B cell (primary cell): ENCODE measurements at regions not wholly inside any gene's neighbourhood (a gene's known extent, or its start where the extent isn't known, plus 50 kb on each side); places are given as distances from the start of the nearest gene placed in this dataset.

Experiments used
- ATAC-seq: fragments of 200-7000 bp; cut with Tn5 transposase; one replicate; pipeline ENCODE4 v1.10.0; 2021; ENCODE audit warnings: low read depth, mild to moderate bottlenecking, moderate number of reproducible peaks, moderate library complexity
- CTCF ChIA-PET: fragments of 350-600 bp; sonication (Branson Sonifier 250); formaldehyde crosslinking; loops from one replicate; lab custom pipeline; 2021; ENCODE audit warnings: antibody characterized with exemption, inconsistent platforms; lab: Charles Lee
- POLR2A ChIA-PET: fragments of 350-600 bp; sonication (Branson Sonifier 250); formaldehyde crosslinking; loops from one replicate; lab custom pipeline; 2021; ENCODE audit warnings: antibody characterized with exemption; lab: Charles Lee
- DNase-seq: peaks from one replicate; pipeline ENCODE4 v3.0.0; 2013
- H2AFZ ChIP-seq: 2 replicates; pipeline ENCODE4 v1.6.1; 2012; ENCODE audit warnings: mild to moderate bottlenecking, low read depth, low read length; ENCODE audit not compliant: insufficient read depth, poor library complexity, severe bottlenecking
- H3K27ac ChIP-seq, 2 donors: 1 replicate in 1 of 2; 2 replicates in 1 of 2; pipeline ENCODE4 v1.5.1; 2012 to 2013; ENCODE audit warnings: low read length in 2 of 2, mild to moderate bottlenecking in 2 of 2, moderate library complexity in 1 of 2
- H3K27me3 ChIP-seq, 4 experiments: fragments of 200-600 bp in 1 of 4; sonication (generic) in 1 of 4; replicated peaks in 1 of 4; 1 replicate in 2 of 4; 2 replicates in 2 of 4; pipeline versions ENCODE4 v1.6.1 to v1.7.0; 2013 to 2016; ENCODE audit warnings: low read length in 3 of 4, mild to moderate bottlenecking in 2 of 4, mixed read lengths in 1 of 4, moderate library complexity in 1 of 4; ENCODE audit not compliant: insufficient read depth in 4 of 4, control insufficient read depth in 3 of 4; ENCODE audit errors: control extremely low read depth in 1 of 4
- H3K36me3 ChIP-seq, 2 experiments: replicated peaks in 1 of 2; 1 replicate in 1 of 2; 2 replicates in 1 of 2; pipeline versions ENCODE4 v1.6.1 to v1.7.1; 2013; ENCODE audit warnings: low read length in 1 of 2; ENCODE audit not compliant: insufficient read depth in 2 of 2, control insufficient read depth in 1 of 2; ENCODE audit errors: control extremely low read depth in 1 of 2, extremely low read depth in 1 of 2
- H3K4me1 ChIP-seq, 2 donors: fragments of 200-600 bp in 1 of 2; sonication (generic) in 1 of 2; 1 replicate in 1 of 2; 2 replicates in 1 of 2; pipeline versions ENCODE4 v1.5.1 to v1.6.1; 2013 to 2017; ENCODE audit warnings: low read length in 2 of 2; ENCODE audit not compliant: control insufficient read depth in 2 of 2, insufficient read depth in 2 of 2
- H3K4me2 ChIP-seq: replicated peaks from 2 replicates; pipeline ENCODE3; 2012; ENCODE audit warnings: mild to moderate bottlenecking, low read depth, low read length; ENCODE audit not compliant: poor library complexity, severe bottlenecking
- H3K4me3 ChIP-seq, 5 experiments: fragments of 200-600 bp in 1 of 5; sonication (generic) in 1 of 5; 1 replicate in 3 of 5; 2 replicates in 2 of 5; pipeline versions ENCODE4 v1.5.1 to v1.7.0; 2011 to 2016; ENCODE audit warnings: low read length in 4 of 5, mild to moderate bottlenecking in 4 of 5, low read depth in 2 of 5, control low read depth in 1 of 5, moderate library complexity in 1 of 5; ENCODE audit not compliant: insufficient read depth in 1 of 5; ENCODE audit errors: control extremely low read depth in 1 of 5, extremely low read depth in 1 of 5
- H3K79me2 ChIP-seq: fragments of 200-600 bp; sonication (generic); one replicate; pipeline ENCODE4 v1.6.0; 2016; ENCODE audit warnings: low read length; ENCODE audit not compliant: control insufficient read depth, insufficient read depth
- H3K9ac ChIP-seq: fragments of 200-600 bp; sonication (generic); 2 replicates; pipeline ENCODE4 v1.6.1; 2017; ENCODE audit warnings: mild to moderate bottlenecking, low read length, moderate library complexity
- H3K9me3 ChIP-seq, 3 donors: one replicate each; pipeline versions ENCODE4 v1.6.1 to v1.7.1; 2013; ENCODE audit warnings: low read length in 2 of 3; ENCODE audit not compliant: control insufficient read depth in 2 of 3, insufficient read depth in 1 of 3; ENCODE audit errors: control extremely low read depth in 1 of 3
- H4K20me1 ChIP-seq: 2 replicates; pipeline ENCODE4 v1.6.0; 2012; ENCODE audit warnings: mild to moderate bottlenecking, low read length; ENCODE audit not compliant: insufficient read depth, control insufficient read depth, poor library complexity, severe bottlenecking
- H3K27ac Mint-ChIP-seq: one replicate; pipeline ENCODE4 v1.8.0; 2021; ENCODE audit warnings: mixed read lengths
- H3K27me3 Mint-ChIP-seq: one replicate; pipeline ENCODE4 v1.8.0; 2021; ENCODE audit warnings: mixed read lengths
- H3K4me1 Mint-ChIP-seq: one replicate; pipeline ENCODE4 v1.8.0; 2021; ENCODE audit warnings: mixed read lengths
- H3K4me3 Mint-ChIP-seq: one replicate; pipeline ENCODE4 v1.8.0; 2021; ENCODE audit warnings: mixed read lengths
- H3K9me3 Mint-ChIP-seq: one replicate; pipeline ENCODE4 v1.8.0; 2022; ENCODE audit warnings: mixed read lengths; ENCODE audit not compliant: insufficient read depth
- CTCF ChIP-seq: fragments of 200-600 bp; IDR thresholded peaks from one replicate; pipeline ENCODE4 v1.8.0; 2022; ENCODE audit warnings: antibody characterized with exemption, mild to moderate bottlenecking
- EZH2 ChIP-seq: IDR thresholded peaks from 2 replicates; pipeline ENCODE4 v1.6.1; 2012; ENCODE audit warnings: borderline replicate concordance, low read depth, mild to moderate bottlenecking, moderate library complexity, low read length; ENCODE audit not compliant: insufficient read depth, poor library complexity, severe bottlenecking
- WGBS: methylation state at CpG from one replicate; pipeline ENCODE4 v1.1.5; 2013; ENCODE audit warnings: missing lambda C conversion rate; ENCODE audit not compliant: insufficient coverage; 5-methylcytosine and 5-hydroxymethylcytosine counted together
- intact Hi-C: fragments of 100-400 bp; cut with micrococcal nuclease; formaldehyde crosslinking; loops from one replicate; pipeline ENCODE4 v1.10.0; 2022

- Mint-ChIP-seq H3K27ac (no peak overlapping the region), H3K27me3 (no peaks in the 10 kb centered on the region), H3K9me3 (no peaks in the 10 kb centered on the region), H3K4me3 (no peak overlapping the region), H3K4me1 (no peaks in the 10 kb centered on the region)
- CTCF ChIA-PET, result no interaction called here
- Histone ChIP-seq H3K79me2 (no peaks in the 10 kb centered on the region), H2AFZ (no peak overlapping the region), H4K20me1 (no peaks in the 10 kb centered on the region), H3K4me2 (no peak overlapping the region), H3K9ac (no peak overlapping the region), H3K9me3 (peaks cover 0 to 4% (median 0%) of the 10 kb centered on the region in 3 donors), H3K27me3 (no peaks in the 10 kb centered on the region), H3K27ac (no peak overlapping the region), H3K4me3 (no peak overlapping the region), H3K4me1 (no peaks in the 10 kb centered on the region), H3K36me3 (no peaks in the 10 kb centered on the region)
- no peak for DNase-seq
- TF ChIP-seq CTCF, result no peak
- no peak for TF ChIP-seq EZH2
- intact Hi-C loops, result no loop called here
- no peak for ATAC-seq
- no CpG with 5 or more reads among the region's 5 CpGs for WGBS
- POLR2A ChIA-PET, result no interaction called here
Observed at GRCh38 chr6:19463925-19464324, 373.2 kb upstream of the ID4 start.

GRCh38 chr6:19465256-19465655 is 371.9 kb upstream of the ID4 start:
- Histone ChIP-seq H2AFZ (no peak overlapping the region), H3K4me3 (no peak overlapping the region), H3K27ac (no peak overlapping the region), H3K4me2 (no peak overlapping the region), H3K9ac (no peak overlapping the region), H3K27me3 (no peaks in the 10 kb centered on the region), H4K20me1 (no peaks in the 10 kb centered on the region), H3K4me1 (no peaks in the 10 kb centered on the region), H3K9me3 (peaks cover 0 to 4% (median 0%) of the 10 kb centered on the region in 3 donors), H3K36me3 (no peaks in the 10 kb centered on the region), H3K79me2 (no peaks in the 10 kb centered on the region)
- H3K4me3 Mint-ChIP-seq, result no peak overlapping the region
- no peak overlapping the region for H3K27ac Mint-ChIP-seq
- ChIA-PET POLR2A (no interaction called here), CTCF (no interaction called here)
- TF ChIP-seq CTCF, result no peak
- no peak for TF ChIP-seq EZH2
- intact Hi-C loops, result no loop called here
- no peaks in the 10 kb centered on the region for H3K27me3 Mint-ChIP-seq
- DNase-seq (no peak), ATAC-seq (no peak)
- WGBS, result 61% methylated on average over 7 of the region's 10 CpGs
- H3K4me1 Mint-ChIP-seq, result no peaks in the 10 kb centered on the region
- no peaks in the 10 kb centered on the region for H3K9me3 Mint-ChIP-seq
